GM21717 (cell line): ENCODE measurements at regions not wholly inside any gene's neighbourhood (a gene's known extent, or its start where the extent isn't known, plus 50 kb on each side); places are given as distances from the start of the nearest gene placed in this dataset.
A peak's percentile ranks its signal among the peaks of the same experiment; 100 is the strongest.

Experiments
- ATAC-seq: cut with Tn5 transposase; IDR thresholded peaks from one replicate; pipeline ENCODE4 v1.9.1; 2021; ENCODE audit warnings: mild to moderate bottlenecking, moderate library complexity; ENCODE audit not compliant: unreplicated experiment

DNA sequence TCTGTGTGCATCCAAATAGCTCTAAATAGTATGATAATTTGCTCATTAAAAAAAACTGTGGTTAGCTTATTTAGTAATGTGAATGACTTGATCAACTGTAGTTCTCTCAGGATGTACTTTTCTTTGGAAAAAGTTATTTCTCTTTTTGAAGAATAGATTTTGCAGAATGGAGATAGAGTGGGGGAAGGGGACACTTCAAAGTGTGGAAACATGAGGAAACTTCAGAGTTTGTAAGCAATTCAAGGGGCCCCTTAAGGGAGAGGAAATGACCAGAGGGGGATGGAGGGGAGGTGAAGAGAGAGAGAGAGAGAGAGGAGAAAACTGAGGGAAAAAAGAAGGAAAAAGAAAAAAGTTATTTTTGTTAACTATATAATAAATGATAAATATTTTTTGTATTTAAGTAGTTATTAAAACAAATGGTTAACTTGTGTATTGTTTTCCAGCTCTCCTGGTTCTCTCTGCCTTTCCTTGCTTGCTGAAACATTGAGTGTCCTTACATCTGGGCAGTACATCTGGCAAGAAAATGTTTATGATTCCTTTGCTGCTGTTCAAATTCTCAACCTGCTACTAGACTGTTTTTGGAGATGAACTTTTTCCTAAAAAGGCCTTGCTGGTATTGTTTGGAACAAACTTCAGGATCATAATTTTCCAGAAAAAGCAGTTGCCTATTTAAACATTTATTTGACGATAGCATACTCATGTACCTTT is 497.5 kb upstream of the CITED2 start:
- ATAC-seq, result no peak

DNA sequence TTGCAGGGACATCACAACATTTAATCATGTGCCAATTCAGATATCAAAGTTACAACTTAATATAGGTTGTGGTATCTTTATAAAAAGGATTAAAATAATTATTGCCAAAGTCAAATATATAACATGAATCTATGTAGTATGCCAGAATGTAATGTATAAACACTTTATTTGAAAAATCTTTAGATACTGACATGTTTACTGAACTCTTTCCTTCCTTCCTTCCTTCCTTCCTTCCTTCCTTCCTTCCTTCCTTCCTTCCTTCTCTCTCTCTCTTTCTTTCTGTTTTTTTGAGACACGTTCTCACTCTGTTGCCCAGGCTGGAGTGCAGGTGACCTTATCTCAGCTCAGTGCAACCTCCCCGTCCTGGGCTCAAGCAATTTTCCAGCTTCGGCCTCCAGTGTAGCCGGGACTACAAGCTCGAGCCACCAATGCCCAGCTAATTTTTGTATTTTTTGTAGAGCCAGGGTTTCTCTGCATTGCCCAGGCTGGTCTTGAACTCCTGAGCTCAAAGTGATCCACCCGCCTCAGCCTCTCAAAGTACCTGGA is 496.8 kb upstream of the CITED2 start:
- no peak for ATAC-seq

DNA sequence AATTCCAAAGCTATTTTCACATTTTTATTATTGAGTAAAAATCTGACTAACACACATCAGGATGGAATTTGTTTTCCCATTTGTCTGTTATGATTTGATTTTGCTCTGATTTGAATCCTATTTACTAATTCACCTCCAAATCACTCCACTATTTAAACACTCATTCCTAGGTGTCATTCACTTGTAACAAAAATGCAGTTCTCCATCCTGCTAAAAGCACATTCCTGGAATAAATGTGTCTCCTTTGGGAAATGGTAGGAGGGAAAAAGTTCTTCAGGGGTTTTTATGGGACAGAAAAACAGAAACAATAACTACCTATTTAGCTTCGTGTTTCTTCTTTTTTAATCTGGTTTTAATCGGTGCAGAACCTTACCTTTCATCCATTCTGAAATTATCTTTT is 494.1 kb upstream of the CITED2 start:
- no peak for ATAC-seq

DNA sequence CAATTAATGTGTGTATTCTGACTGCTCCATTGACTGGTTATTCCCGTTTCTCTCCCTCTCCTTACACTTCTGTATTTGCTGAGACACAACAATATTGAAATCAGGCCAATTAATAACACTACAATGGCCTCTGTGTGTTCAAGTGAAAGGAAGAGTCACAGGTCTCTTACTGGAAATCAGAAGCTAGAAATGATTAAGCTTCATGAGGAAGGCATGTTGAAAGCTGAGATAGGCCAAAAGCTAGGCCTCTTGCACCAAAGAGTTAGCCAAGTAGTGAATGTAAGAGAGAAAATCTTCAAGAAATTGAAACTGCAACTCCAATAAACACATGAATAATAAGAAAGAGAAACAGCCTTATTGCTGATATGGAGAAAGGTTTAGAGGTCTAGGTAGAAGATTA is 489.5 kb upstream of the CITED2 start:
- peak; percentile 58 for ATAC-seq

DNA sequence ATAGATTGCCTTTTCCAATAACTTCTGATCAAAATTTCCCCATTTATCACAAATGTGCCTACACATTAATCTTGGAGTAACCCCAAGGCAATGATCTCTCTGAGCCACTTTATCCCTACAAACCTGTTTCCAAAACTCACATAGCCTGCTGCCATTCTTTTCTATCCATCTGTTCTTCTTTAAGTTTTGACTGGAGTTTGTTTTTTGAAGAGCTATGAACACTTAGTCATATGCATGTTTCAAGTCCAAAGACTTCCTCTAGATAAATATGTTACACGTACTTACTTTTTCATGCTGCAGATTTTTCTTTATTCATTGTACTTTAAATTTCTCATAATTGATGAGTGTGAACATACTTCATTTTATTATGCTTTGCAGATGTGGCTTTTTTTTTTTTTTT is 488.9 kb upstream of the CITED2 start:
- no peak for ATAC-seq

DNA sequence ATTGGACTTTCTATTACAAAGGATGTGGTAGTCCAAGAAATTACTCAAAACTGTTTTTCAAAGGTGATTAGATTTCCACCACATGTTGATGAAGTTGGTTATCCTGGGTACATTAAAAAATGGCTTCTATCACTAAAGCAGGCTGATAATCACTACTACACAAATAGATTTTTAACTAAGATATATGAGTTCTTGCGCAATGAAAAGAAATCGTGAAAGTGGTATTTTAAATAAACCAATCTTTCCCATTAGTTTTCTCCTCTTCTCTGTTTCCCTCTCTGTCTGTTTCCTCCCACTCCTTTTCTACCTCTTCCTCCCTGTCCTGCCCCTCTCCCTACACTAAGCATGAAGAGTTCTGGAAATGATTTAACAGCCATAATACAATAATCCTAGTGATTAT is 487.9 kb upstream of the CITED2 start:
- no peak for ATAC-seq

DNA sequence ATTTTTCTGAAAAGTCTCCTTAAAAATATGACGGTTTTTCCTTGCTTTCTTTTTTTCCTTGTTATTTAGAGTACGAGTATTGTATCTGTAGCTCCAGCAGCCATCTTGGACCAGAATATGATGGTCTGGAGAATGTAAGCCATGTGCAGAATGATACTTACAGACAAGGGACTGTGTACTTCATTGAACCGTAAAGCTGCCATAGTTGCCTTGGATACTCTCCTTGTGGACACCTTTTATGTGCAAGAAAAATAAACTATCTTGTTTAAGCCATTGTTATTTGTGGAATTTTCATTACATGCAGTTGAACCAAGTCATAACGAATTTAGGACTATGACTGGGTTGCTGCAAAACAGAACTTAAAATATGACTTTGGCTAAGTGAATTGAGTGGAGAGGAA is 485.8 kb upstream of the CITED2 start:
- ATAC-seq, result no peak

DNA sequence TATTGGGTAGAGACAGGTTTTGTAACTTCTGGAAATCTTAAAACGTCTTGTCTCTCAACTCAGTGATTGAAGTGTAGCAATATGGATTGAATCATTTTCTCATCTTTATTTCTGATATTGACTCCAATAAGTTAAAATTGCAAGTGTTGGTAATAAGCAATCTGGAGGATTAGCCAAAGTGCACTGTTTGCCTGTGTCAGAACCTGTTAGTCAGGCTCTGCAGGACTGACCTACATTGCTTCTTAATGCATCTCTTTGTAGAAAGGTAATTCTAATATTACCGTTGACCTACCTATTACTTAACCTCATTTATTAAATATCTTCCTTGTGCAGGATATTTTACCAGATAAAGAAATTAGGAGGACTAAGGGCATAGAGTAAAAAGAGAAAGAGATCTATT is 484.0 kb upstream of the CITED2 start:
- ATAC-seq, result no peak

DNA sequence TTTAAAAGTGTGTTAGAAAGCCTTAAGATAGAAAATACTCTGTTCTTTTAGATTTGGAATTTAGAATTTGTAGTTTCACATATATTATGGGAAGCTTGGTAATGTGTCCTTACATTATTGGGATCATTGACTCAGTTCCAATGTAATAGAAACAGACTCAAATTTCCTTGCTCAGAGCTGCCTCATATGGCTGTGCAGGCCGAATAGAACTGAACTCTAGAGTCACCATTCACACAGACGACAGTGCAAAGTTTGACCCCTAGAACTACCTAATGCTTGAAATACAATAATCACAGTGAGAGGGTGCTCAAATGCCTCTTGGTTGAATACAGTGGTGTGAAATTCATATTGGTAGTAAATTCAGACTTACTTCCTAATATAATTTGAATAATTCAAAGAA is 482.7 kb upstream of the CITED2 start:
- no peak for ATAC-seq

DNA sequence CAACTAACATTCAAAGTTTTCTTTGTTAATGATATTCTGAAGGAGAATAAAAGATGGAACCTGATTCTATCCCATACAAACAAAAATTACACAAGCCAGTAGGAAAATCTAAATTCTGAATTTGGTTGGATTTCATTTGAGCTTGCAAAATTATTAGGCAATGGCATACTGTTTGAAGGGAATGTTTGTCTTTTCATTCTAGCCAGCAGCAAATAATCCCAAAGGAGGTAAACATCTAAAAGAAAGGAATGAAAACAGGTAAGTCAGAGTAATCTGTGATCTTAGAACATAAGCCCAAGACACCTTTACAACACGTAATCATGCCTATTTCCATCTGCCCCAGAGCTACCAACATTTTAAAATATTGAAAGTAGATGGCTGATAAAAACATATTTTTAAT is 482.1 kb upstream of the CITED2 start:
- ATAC-seq, result no peak

DNA sequence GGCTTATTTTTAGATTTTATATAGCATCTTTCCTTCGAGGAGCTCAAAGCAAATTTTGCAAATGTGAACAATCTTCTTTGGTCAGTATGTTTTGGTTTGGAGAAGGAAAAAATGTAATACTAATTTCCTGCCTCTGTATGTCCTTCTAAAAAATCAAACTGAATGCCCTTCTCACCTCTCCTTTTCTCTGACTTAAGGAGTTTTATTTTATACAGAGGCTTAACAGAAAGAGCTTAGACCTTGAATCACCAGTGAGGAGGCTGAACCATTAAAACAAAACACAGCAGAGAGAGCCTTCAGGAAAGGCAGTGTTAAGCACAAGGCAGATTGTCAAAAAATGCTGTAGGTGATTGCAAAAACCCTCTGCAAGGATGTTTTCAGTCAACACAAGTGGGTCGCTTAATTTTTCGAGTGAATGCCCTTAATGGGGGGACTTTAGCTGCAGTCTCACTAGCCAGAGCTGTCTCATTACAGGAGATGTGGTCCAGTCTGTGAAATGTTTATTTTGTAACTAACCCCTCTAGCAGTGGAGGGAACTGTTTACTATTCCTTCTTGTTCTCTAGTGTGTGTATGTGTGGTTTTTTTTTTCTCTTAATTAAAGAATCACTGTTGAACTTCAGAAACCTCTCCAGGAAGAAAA is 481.3 kb upstream of the CITED2 start:
- no peak for ATAC-seq

DNA sequence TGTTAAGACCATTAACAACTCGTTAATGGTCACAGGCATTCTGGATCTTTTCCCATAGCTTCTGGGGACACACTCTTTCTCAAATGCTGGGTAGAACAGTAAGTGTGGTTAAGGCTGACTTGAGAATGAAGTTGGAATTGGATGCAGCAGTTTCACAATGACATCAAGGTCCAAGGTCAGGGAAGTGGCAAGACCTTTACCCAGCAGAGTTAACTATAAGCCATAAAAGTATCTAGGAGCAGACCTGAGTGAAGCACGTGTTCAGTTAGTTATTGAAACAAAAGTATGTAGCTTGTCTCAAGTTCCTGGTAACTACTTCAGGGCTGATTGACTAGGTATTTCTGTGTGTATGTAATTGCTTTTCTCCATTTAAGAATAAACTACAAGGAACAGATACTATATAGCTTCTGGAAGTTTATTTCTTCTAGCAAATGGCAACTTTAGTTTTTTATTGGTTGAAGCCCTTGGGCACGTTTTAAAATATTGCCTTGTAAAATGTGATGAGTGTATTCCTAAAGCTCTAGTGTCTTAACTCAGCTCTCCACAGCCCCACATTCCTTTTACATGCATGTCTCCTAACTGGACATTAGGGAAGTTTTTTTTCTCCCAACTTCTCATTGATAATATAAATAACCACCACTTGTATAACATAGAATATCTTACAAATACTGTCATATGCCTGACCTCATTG is 479.0 kb upstream of the CITED2 start:
- ATAC-seq, result no peak

DNA sequence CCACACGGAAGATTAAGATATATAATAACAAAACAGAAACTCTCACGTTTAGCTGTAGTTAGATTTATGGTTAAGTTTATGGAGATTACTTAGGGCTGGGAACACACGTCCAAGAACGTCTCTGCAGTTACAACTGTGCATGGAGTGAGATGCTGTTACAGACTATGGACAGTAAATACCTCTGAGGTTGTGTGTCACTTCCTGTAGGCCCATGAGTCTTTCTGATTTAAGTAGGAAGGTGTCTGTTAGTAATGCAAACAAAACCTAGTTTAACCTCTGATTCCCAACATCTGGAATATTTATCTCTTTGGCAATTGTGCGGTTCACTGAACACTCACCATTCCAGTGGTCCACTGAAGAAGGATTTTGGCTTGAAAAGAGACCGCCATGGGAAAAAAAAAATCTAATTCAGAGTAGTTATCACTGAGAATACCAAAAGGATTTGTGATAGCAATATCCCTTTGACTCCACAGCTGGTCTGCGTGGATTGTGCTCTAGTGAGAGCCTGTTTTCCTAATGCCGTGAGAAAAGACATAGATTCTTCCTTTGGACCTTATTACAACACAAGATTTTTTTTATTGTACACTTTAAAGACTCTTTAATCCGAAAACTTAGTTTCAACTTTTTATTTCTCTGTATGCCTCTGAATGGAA is 478.2 kb upstream of the CITED2 start:
- ATAC-seq, result no peak

DNA sequence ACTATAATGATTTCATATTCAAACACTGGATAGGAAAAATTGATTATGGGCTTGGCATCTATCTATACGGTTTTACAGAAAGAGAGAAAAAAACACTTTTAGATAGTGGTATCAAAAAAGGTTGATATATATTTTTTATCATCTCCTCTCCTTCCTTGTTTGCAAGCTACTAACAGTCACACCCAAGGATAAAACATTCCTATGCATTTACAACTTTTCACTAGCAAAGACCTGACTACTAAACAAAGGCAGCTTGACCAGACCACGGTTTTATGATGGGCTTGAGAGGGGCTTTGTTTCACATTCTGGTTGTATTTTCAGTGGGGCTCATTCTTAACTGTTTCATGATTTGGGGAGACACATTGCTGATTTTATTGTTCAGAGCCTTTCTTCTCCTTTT is 477.6 kb upstream of the CITED2 start:
- no peak for ATAC-seq

DNA sequence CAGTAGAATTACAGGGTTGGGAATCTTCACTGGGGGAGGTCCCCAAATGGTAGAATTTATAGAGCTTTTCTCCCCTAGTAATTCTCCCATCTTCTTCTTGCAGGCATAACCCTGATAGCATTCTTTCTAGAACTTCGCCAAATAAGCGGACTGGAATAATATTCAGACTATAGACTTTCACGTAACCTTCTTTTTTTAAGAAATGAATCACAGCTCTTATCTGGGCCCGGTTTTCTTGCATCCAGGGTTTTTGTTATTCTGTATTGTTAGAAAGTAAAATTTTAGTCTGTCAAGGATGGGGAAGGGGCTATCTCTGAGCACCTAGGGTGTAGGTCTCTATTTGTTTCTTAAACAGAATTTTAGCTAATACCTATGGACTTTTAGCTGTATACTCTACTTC is 476.8 kb upstream of the CITED2 start:
- no peak for ATAC-seq

DNA sequence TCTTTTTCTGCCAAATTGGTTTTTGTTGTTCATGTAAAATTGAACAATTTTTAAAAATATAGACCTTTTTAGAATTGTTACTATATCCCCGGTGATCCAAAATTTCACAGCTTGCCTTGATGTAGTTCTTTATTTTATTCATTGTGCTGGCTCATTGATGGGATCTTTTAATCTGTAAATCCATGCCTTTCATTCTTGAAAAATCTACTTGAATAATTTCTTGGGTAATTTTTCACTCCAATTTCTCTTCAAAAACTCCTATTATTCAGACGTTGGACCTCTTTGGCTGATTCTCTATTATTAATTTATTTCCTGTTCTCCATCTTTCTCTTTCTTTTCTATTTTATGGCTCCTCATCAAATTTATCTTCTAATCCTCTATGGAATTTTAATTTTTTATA is 476.1 kb upstream of the CITED2 start:
- no peak for ATAC-seq

DNA sequence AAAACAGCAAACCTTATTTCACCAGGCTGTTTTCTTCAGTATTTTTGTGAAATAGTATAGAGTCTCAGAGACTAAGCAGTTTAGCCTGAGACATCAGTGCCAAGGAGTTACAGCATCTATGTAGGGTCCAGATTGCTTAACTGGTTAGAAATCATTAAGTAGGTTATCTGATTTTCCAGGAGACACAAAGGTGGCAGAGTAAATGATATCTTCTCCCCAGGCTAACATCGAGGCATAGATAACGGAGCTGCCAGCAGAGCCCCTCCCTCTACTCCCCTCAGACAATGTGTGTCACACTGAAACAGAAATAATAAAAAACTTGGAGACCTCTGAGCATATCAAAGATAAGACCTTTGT is 473.0 kb upstream of the CITED2 start:
- no peak for ATAC-seq

DNA sequence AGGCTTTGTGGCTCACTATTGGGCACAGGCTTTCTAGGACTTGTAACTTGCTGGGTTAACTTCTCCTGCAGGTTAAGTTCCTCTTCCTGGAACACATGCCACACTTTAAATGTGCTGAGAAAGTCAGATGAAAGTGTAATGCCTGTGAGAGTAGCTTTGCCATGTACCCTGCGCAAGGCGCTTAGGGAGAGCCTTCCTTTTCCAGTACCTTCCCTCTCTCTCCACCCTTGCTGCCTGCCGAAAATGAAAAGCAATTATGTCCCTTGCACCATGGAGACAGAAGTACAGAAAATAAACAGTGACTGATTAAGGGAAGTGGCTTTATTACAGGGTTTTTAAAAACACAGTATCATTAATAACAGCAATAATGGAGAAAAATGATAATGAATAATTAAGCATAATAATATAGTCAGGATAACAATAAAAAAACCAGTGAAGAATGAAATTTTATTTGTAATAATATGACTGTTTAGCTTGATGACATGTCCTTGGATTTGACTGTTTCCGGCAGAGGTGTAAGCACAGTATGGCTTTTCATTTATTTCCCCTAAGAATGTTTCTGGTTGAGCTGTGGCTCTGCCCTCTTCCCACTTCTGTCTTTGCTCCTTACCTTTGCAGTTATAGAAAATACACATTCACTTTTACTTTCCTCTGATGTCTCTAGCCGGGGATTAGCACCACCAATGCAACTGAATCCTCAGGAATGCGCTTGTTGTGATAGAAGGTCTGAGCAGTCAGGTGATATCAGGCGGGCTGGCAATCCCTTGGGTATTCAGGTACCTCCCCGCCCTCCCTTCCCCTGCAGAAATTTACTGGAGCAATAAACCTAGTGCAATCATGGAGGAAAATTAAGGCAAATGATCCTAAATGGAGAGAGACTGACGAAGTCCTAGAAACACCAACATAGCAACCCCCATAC is 472.3 kb upstream of the CITED2 start:
- ATAC-seq, result no peak

DNA sequence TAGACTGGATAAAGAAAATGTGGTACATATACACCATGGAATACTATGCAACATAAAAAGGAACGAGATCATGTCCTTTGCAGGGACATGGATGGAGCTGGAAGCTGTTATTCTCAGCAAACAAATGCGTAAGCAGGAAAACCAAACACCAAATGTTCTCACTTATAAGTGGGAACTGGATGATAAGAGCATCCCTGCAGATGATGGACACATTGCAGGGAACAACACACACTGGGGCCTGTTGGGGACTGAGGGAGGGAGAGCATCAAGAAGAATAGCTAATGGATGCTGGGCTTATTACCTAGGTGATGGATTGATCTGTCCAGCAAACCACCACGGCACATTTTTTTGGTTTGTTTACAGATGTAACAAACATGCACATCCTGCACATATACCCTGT is 470.5 kb upstream of the CITED2 start:
- ATAC-seq, result no peak

DNA sequence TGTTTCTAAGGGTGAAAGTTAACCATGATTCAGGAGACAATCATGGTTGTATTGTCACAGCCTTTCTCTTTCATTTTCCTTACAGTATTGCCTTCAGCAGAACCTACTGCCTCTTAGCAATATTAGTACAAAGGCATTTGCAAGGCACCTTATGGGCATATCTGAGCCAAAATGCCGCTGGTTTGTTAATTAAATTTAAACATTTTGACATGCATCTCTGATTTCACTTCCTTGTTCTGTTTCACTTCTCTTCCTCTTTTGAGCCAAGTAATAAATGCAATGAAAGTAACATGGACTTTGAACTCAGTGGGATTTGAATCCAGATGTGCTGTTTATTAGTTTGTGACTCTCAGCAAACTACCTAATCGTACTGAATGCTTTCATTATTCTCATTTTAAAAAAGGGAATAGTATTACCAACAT is 467.4 kb upstream of the CITED2 start:
- peak; percentile 94 for ATAC-seq
